SU-DHL-6 (cell line): ENCODE measurements at regions not wholly inside any gene's neighbourhood (a gene's known extent, or its start where the extent isn't known, plus 50 kb on each side); places are given as distances from the start of the nearest gene placed in this dataset.
"Not testable (repeated sequence)": the region's sequence is repeated elsewhere in the genome, so short reads cannot be mapped to it uniquely, and the experiment has no call there.

ENCODE experiments used
- H2AFZ ChIP-seq: fragments of 200-600 bp; sonication (generic); 2 replicates; pipeline ENCODE4 v1.6.1; 2014; ENCODE audit warnings: low read depth, mild to moderate bottlenecking, moderate library complexity, mixed read lengths, antibody characterized with exemption, low read length; ENCODE audit not compliant: severe bottlenecking
- H3F3A ChIP-seq: fragments of 200-600 bp; shearing (Covaris generic); 2 replicates; pipeline ENCODE4 v1.6.0; 2016; ENCODE audit warnings: antibody characterized with exemption, mild to moderate bottlenecking; ENCODE audit not compliant: insufficient read depth
- H3K27ac ChIP-seq: fragments of 200-600 bp; sonication (generic); 2 replicates; pipeline ENCODE4 v1.5.1; 2016; ENCODE audit warnings: low read depth, mild to moderate bottlenecking, low read length, moderate library complexity, mixed read lengths
- H3K27me3 ChIP-seq: fragments of 200-600 bp; sonication (generic), shearing (Covaris generic); 2 replicates; pipeline ENCODE4 v1.6.0; 2014; ENCODE audit warnings: mild to moderate bottlenecking, low read length
- H3K36me3 ChIP-seq: fragments of 200-600 bp; sonication (generic); 2 replicates; pipeline ENCODE4 v1.6.1; 2014; ENCODE audit warnings: mild to moderate bottlenecking, low read length, mixed read lengths
- H3K4me2 ChIP-seq: fragments of 300-600, 200-600 bp; shearing (Covaris generic), sonication (generic); 2 replicates; pipeline ENCODE4 v1.6.0; 2014; ENCODE audit warnings: low read length, low read depth, mild to moderate bottlenecking; ENCODE audit not compliant: poor library complexity, severe bottlenecking
- H3K4me3 ChIP-seq: fragments of 200-600 bp; sonication (generic); 2 replicates; pipeline ENCODE4 v1.5.1; 2014; ENCODE audit warnings: antibody characterized with exemption, low read length, mild to moderate bottlenecking, mixed read lengths; ENCODE audit not compliant: insufficient read depth, poor library complexity, severe bottlenecking
- H3K79me2 ChIP-seq: fragments of 200-600 bp; sonication (generic); 2 replicates; pipeline ENCODE4 v1.6.1; 2014; ENCODE audit warnings: mild to moderate bottlenecking, low read length, moderate library complexity; ENCODE audit not compliant: insufficient read depth
- H3K9ac ChIP-seq: fragments of 200-600 bp; sonication (generic); 2 replicates; pipeline ENCODE4 v1.7.0; 2014; ENCODE audit warnings: mild to moderate bottlenecking, low read length
- H3K9me2 ChIP-seq: fragments of 200-600 bp; sonication (generic); replicated peaks from 2 replicates; pipeline ENCODE4 v1.6.1; 2014; ENCODE audit warnings: low read length; ENCODE audit not compliant: insufficient read depth
- H3K9me3 ChIP-seq: fragments of 200-600 bp; sonication (generic); 2 replicates; pipeline ENCODE4 v1.6.1; 2014; ENCODE audit warnings: low read length, mixed read lengths; ENCODE audit not compliant: insufficient read depth
- H4K20me1 ChIP-seq: fragments of 200-600 bp; sonication (generic); 2 replicates; pipeline ENCODE4 v1.6.1; 2014; ENCODE audit warnings: low read depth, mild to moderate bottlenecking, antibody characterized with exemption, low read length, moderate library complexity, mixed read lengths
- CTCF ChIP-seq: fragments of 200-600 bp; sonication (generic); IDR thresholded peaks from one replicate; pipeline ENCODE4 v1.5.1; 2017; ENCODE audit warnings: antibody characterized with exemption, mild to moderate bottlenecking, low read length, moderate library complexity; ENCODE audit not compliant: insufficient read depth, poor library complexity, severe bottlenecking
- EZH2phosphoT487 ChIP-seq: fragments of 200-600 bp; sonication (generic), shearing (Covaris generic); conservative IDR thresholded peaks from 2 replicates; pipeline ENCODE4 v1.6.1; 2018; ENCODE audit warnings: mild to moderate bottlenecking, antibody characterized with exemption, low read length, moderate library complexity, mixed read lengths

GRCh38 chr12:88895634-88896033, 315.4 kb upstream of the KITLG start:
- H3K9me3 ChIP-seq = no peaks in the 10 kb centered on the region
- no peaks in the 10 kb centered on the region for H3K36me3 ChIP-seq
- H3K4me2 ChIP-seq = no peak overlapping the region
- TF ChIP-seq EZH2phosphoT487 (no peak), CTCF (no peak)
- H3K9ac ChIP-seq = no peak overlapping the region
- no peaks in the 10 kb centered on the region; the same call in 1 of the 2 replicates for H3K9me2 ChIP-seq
- H3K79me2 ChIP-seq = no peaks in the 10 kb centered on the region
- no peaks in the 10 kb centered on the region for H3K27me3 ChIP-seq
- no peak overlapping the region for H3K4me3 ChIP-seq
- no peaks in the 10 kb centered on the region for H4K20me1 ChIP-seq
- no peaks in the 10 kb centered on the region for H3F3A ChIP-seq
- H3K27ac ChIP-seq = no peak overlapping the region
- H2AFZ ChIP-seq = no peak overlapping the region

- no peaks in the 10 kb centered on the region for H3K9me3 ChIP-seq
- H3K27me3 ChIP-seq = no peaks in the 10 kb centered on the region
- H3K36me3 ChIP-seq = no peaks in the 10 kb centered on the region
- no peak overlapping the region for H2AFZ ChIP-seq
- H4K20me1 ChIP-seq = no peaks in the 10 kb centered on the region
- no peak overlapping the region for H3K27ac ChIP-seq
- no peaks in the 10 kb centered on the region for H3F3A ChIP-seq
- H3K4me3 ChIP-seq = no peak overlapping the region
- no peak overlapping the region for H3K9ac ChIP-seq
- H3K79me2 ChIP-seq = no peaks in the 10 kb centered on the region
- no peak for TF ChIP-seq EZH2phosphoT487
- TF ChIP-seq CTCF = no peak
- H3K9me2 ChIP-seq = no peaks in the 10 kb centered on the region
- no peak overlapping the region for H3K4me2 ChIP-seq
Measured at GRCh38 chr12:88893801-88894200, 313.5 kb upstream of the KITLG start.

GRCh38 chr12:88891434-88891833, 311.2 kb upstream of the KITLG start:
- H3K9me3 ChIP-seq, H3K27ac ChIP-seq, H3K4me3 ChIP-seq, H4K20me1 ChIP-seq, H2AFZ ChIP-seq, H3K9ac ChIP-seq, H3K79me2 ChIP-seq, H3K27me3 ChIP-seq, H3K36me3 ChIP-seq, H3K4me2 ChIP-seq, H3F3A ChIP-seq, H3K9me2 ChIP-seq: not testable (repeated sequence)

- Histone ChIP-seq H3K9me3 (no peaks in the 10 kb centered on the region), H3K79me2 (no peaks in the 10 kb centered on the region), H3K27me3 (no peaks in the 10 kb centered on the region), H3K36me3 (no peaks in the 10 kb centered on the region), H2AFZ (no peak overlapping the region), H3K4me2 (no peak overlapping the region), H3K9me2 (no peaks in the 10 kb centered on the region), H3K27ac (no peak overlapping the region), H4K20me1 (no peaks in the 10 kb centered on the region), H3K9ac (no peak overlapping the region), H3K4me3 (no peak overlapping the region), H3F3A (no peaks in the 10 kb centered on the region)
- no peak for TF ChIP-seq CTCF
Measured at GRCh38 chr12:88889326-88890110, 309.2 kb upstream of the KITLG start.
